HCT116 (cell line): ENCODE measurements at regions not wholly inside any gene's neighbourhood (a gene's known extent, or its start where the extent isn't known, plus 50 kb on each side); places are given as distances from the start of the nearest gene placed in this dataset.

Source experiments
- ATF3 ChIP-seq: IDR thresholded peaks from 2 replicates; pipeline ENCODE4 v1.6.1; 2012
- EZH2 ChIP-seq: fragments of 200-600 bp; sonication (generic); IDR thresholded peaks from 2 replicates; pipeline ENCODE4 v1.6.1; 2017; ENCODE audit warnings: antibody characterized with exemption, mixed run types
- EZH2phosphoT487 ChIP-seq: fragments of 200-600 bp; IDR thresholded peaks from 2 replicates; pipeline ENCODE4 v1.6.1; 2018; ENCODE audit warnings: antibody characterized with exemption, borderline replicate concordance
- MAX ChIP-seq: IDR thresholded peaks from 2 replicates; pipeline ENCODE4 v1.6.1; 2012
- POLR2A ChIP-seq: IDR thresholded peaks from 2 replicates; pipeline ENCODE4 v1.7.0; 2011; ENCODE audit warnings: borderline replicate concordance; ENCODE audit not compliant: insufficient read depth, insufficient read length; ENCODE audit errors: extremely low read depth
- POLR2AphosphoS5 ChIP-seq: IDR thresholded peaks from 2 replicates; pipeline ENCODE4 v1.6.1; 2011; ENCODE audit warnings: mild to moderate bottlenecking, low read depth, low read length, moderate library complexity
- SP1 ChIP-seq: IDR thresholded peaks from 2 replicates; pipeline ENCODE4 v1.6.1; 2012; ENCODE audit warnings: low read depth
- TF ChIP-seq, protein P1 (sequence below), 3 experiments: fragments of 200-600 bp in 1 of 3; sonication (generic) in 1 of 3; IDR thresholded peaks in 2 of 3; conservative IDR thresholded peaks in 1 of 3; 2 replicates each; pipeline ENCODE4 v1.5.1; 2012 to 2017; ENCODE audit warnings: low read depth in 2 of 3, low read length in 2 of 3, antibody characterized with exemption in 1 of 3, borderline replicate concordance in 1 of 3, control low read depth in 1 of 3, mild to moderate bottlenecking in 1 of 3, mixed read lengths in 1 of 3, mixed run types in 1 of 3, moderate library complexity in 1 of 3; ENCODE audit not compliant: insufficient read depth in 1 of 3
- TF ChIP-seq, protein P2 (sequence below): IDR thresholded peaks from 2 replicates; pipeline ENCODE4 v1.6.1; 2012; ENCODE audit warnings: low read depth

DNA sequence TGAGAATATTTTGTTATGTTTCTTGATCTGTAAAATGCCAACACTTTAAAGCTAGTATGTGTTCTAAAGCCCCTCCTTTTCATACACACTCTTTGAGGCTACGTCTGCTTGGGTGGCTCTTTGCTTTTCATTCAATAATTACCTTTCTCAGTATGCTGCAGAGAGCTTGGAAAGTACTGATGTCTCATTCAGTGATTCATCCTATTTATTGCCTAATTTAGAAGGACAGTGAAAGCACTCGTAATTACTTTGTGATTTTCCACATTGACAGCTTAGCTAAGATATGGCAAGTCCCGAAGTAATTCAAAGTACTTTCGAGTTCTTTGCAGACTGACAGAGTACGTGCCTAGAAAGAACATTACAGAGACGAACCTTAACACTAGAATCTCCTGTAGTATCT lies 57.2 kb downstream of the BMP15 start:
- TF ChIP-seq POLR2A (no peak), EZH2phosphoT487 (no peak), SP1 (no peak), ATF3 (no peak), MAX (no peak), POLR2AphosphoS5 (no peak), EZH2 (no peak)
- TF ChIP-seq, protein P1, sequence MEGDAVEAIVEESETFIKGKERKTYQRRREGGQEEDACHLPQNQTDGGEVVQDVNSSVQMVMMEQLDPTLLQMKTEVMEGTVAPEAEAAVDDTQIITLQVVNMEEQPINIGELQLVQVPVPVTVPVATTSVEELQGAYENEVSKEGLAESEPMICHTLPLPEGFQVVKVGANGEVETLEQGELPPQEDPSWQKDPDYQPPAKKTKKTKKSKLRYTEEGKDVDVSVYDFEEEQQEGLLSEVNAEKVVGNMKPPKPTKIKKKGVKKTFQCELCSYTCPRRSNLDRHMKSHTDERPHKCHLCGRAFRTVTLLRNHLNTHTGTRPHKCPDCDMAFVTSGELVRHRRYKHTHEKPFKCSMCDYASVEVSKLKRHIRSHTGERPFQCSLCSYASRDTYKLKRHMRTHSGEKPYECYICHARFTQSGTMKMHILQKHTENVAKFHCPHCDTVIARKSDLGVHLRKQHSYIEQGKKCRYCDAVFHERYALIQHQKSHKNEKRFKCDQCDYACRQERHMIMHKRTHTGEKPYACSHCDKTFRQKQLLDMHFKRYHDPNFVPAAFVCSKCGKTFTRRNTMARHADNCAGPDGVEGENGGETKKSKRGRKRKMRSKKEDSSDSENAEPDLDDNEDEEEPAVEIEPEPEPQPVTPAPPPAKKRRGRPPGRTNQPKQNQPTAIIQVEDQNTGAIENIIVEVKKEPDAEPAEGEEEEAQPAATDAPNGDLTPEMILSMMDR (IDR thresholded peaks at IDR 0.05 in 2 of 3, conservative IDR thresholded peaks at IDR 0.05 in 1 of 3; ENCODE audit: borderline replicate concordance in 1 of 3, insufficient read depth in 1 of 3, low read depth in 2 of 3, low read length in 2 of 3), result no peak
- TF ChIP-seq, protein P2, sequence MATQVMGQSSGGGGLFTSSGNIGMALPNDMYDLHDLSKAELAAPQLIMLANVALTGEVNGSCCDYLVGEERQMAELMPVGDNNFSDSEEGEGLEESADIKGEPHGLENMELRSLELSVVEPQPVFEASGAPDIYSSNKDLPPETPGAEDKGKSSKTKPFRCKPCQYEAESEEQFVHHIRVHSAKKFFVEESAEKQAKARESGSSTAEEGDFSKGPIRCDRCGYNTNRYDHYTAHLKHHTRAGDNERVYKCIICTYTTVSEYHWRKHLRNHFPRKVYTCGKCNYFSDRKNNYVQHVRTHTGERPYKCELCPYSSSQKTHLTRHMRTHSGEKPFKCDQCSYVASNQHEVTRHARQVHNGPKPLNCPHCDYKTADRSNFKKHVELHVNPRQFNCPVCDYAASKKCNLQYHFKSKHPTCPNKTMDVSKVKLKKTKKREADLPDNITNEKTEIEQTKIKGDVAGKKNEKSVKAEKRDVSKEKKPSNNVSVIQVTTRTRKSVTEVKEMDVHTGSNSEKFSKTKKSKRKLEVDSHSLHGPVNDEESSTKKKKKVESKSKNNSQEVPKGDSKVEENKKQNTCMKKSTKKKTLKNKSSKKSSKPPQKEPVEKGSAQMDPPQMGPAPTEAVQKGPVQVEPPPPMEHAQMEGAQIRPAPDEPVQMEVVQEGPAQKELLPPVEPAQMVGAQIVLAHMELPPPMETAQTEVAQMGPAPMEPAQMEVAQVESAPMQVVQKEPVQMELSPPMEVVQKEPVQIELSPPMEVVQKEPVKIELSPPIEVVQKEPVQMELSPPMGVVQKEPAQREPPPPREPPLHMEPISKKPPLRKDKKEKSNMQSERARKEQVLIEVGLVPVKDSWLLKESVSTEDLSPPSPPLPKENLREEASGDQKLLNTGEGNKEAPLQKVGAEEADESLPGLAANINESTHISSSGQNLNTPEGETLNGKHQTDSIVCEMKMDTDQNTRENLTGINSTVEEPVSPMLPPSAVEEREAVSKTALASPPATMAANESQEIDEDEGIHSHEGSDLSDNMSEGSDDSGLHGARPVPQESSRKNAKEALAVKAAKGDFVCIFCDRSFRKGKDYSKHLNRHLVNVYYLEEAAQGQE, result no peak
